ENCODE measurements at regions not wholly inside any gene's neighbourhood (a gene's known extent, or its start where the extent isn't known, plus 50 kb on each side); places are given as distances from the start of the nearest gene placed in this dataset.

GRCh38 chr13:47179321-47179720 is 282.5 kb upstream of the HTR2A start:
- BruUV-seq (replicated peaks) = no TSS peak
- POLR2A ChIA-PET = no interaction called here

More at GRCh38 chr13:47179321-47179720, 282.5 kb upstream of the HTR2A start:
- DNase-seq (ENCODE audit: low spot score) (no peak), ATAC-seq (no peak), FAIRE-seq (no peak)
- Histone ChIP-seq H3K27me3 (ENCODE audit: control insufficient read depth in 1 of 2, insufficient read depth in 2 of 2, low read length in 2 of 2) (no peaks in the 10 kb centered on the region), H2AFZ (ENCODE audit: low read length) (no peak overlapping the region), H3K4me3 (replicated peaks in 1 of 3; ENCODE audit: insufficient read depth in 1 of 3, low read depth in 2 of 3, low read length in 3 of 3) (no peak overlapping the region), H3K4me1 (ENCODE audit: insufficient read depth, low read length) (no peaks in the 10 kb centered on the region), H3K9ac (ENCODE audit: insufficient read depth, low read depth, low read length) (no peak overlapping the region), H4K20me1 (ENCODE audit: insufficient read depth, low read length) (no peaks in the 10 kb centered on the region), H3K4me2 (ENCODE audit: low read depth, low read length) (no peak overlapping the region), H3K27ac (ENCODE audit: extremely low read length, insufficient read depth, low read length) (no peak overlapping the region), H3K79me2 (ENCODE audit: insufficient read depth, low read length) (no peaks in the 10 kb centered on the region), H3K36me3 (replicated peaks in 1 of 2; ENCODE audit: control insufficient read depth in 1 of 2, insufficient read depth in 2 of 2, low read length in 2 of 2) (no peaks in the 10 kb centered on the region), H3K9me3 (ENCODE audit: low read length) (no peaks in the 10 kb centered on the region)
- 33% methylated on average over 3 of the region's 3 CpGs for WGBS (ENCODE audit: low lambda C conversion rate)
- TF ChIP-seq ZKSCAN8 (CRISPR knock-in tag; IDR thresholded peaks at IDR 0.05; ENCODE audit: borderline replicate concordance) (no peak), ZBTB37 (CRISPR knock-in tag; IDR thresholded peaks at IDR 0.05) (no peak), ETV6 (CRISPR knock-in tag; conservative IDR thresholded peaks at IDR 0.05) (no peak), ZFY (CRISPR knock-in tag; IDR thresholded peaks at IDR 0.05) (no peak), SP4 (CRISPR knock-in tag; IDR thresholded peaks at IDR 0.05) (no peak), ZBTB25 (CRISPR knock-in tag; IDR thresholded peaks at IDR 0.05) (no peak), SOX13 (IDR thresholded peaks at IDR 0.05) (no peak), SOX13 (CRISPR knock-in tag; conservative IDR thresholded peaks at IDR 0.05 in 1 of 2, IDR thresholded peaks at IDR 0.05 in 1 of 2) (no peak), NFIB (CRISPR knock-in tag; IDR thresholded peaks at IDR 0.05; ENCODE audit: borderline replicate concordance) (no peak), ZNF251 (CRISPR knock-in tag; IDR thresholded peaks at IDR 0.05) (no peak), CENPBD1 (CRISPR knock-in tag; IDR thresholded peaks at IDR 0.05; ENCODE audit: borderline replicate concordance, low read depth) (no peak), HOMEZ (CRISPR knock-in tag; IDR thresholded peaks at IDR 0.05; ENCODE audit: low read depth) (no peak)
- in situ Hi-C loops (cut with HindIII; ENCODE audit: extremely low pct_ligation_motif_present, low pct_unique_long_range_greater_than_20kb) = no loop called here
- intact Hi-C loops (cut with micrococcal nuclease; ENCODE audit: unreplicated experiment) = no loop called here
- CTCF ChIA-PET (ENCODE audit: low intra/inter-chr PET ratio, low total read pairs) = no interaction called here

Data from HepG2 (cell line).